Neutrophil (primary cell): ENCODE measurements at regions not wholly inside any gene's neighbourhood (a gene's known extent, or its start where the extent isn't known, plus 50 kb on each side); places are given as distances from the start of the nearest gene placed in this dataset.

Experiments used
- H3K27ac ChIP-seq: fragments of 200-600 bp; sonication (generic); 2 replicates; pipeline ENCODE4 v1.5.1; 2016; ENCODE audit warnings: mild to moderate bottlenecking, moderate library complexity
- H3K27me3 ChIP-seq: fragments of 200-600 bp; sonication (generic); 2 replicates; pipeline ENCODE4 v1.6.0; 2016; ENCODE audit warnings: mild to moderate bottlenecking
- H3K36me3 ChIP-seq: fragments of 200-600 bp; sonication (generic); 2 replicates; pipeline ENCODE4 v1.5.1; 2017
- H3K4me1 ChIP-seq, 2 experiments: fragments of 200-600 bp in 1 of 2; sonication (generic) in 1 of 2; 1 replicate in 1 of 2; 2 replicates in 1 of 2; pipeline versions ENCODE4 v1.5.1 to v1.6.1; 2013 to 2016; ENCODE audit warnings: low read depth in 1 of 2, low read length in 1 of 2, mild to moderate bottlenecking in 1 of 2, moderate library complexity in 1 of 2; ENCODE audit not compliant: control insufficient read depth in 1 of 2, insufficient read depth in 1 of 2
- H3K4me3 ChIP-seq, 2 experiments: fragments of 200-600 bp in 1 of 2; sonication (generic) in 1 of 2; 1 replicate in 1 of 2; 2 replicates in 1 of 2; pipeline ENCODE4 v1.5.1; 2013 to 2016; ENCODE audit warnings: low read depth in 1 of 2, low read length in 1 of 2, mild to moderate bottlenecking in 1 of 2, moderate library complexity in 1 of 2
- H3K9me3 ChIP-seq: fragments of 200-600 bp; sonication (generic); 2 replicates; pipeline ENCODE4 v1.5.1; 2016
- CTCF ChIP-seq: fragments of 200-600 bp; sonication (generic); IDR thresholded peaks from 2 replicates; pipeline ENCODE4 v1.5.1; 2016; ENCODE audit warnings: antibody characterized with exemption

DNA sequence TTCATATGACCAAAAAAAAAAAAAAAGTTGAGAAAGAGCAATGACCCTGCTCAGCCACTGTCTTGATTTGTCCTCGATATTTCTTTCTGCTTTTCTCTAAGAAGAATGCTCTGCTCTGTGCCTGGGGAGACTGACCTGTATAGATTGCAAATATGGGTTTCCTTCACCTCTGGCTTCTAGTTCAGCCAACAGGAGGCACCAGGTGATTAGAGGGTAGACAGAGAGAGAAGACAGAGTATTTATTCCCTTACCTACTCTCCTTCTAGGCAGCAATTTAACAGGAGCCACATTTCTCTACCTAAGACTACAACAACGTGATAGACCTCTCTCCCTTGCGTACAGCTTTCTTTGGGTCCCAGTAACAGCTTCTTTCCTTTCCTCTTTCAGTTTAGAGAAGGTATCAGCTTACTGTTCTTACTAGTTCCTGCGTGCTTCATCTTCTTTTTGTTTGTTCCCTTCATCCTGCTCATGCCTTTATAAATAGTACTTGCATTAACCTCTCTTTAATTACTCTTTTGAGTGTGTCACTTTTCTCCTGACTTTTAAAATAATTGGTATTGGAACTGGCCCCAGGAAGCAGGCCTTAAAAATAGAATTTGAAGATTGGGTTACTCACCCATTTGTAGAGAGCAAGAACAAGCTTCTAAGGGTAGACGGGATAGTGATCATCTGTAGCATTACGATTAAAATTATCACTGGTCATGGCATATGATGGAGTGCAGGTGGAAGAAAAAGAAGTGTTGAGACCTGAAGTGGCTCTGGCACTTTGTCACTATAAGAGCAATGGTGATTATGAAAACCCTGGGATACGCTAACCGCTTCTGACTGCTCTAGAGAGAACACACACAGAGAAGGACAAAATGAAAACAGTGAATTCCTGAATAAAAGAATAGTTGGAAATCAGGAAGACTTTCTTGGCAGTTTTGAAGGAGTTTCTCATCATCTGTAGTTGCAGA, 161.2 kb upstream of the FSTL4 start:
- Histone ChIP-seq H3K27me3 (no peaks in the 10 kb centered on the region), H3K36me3 (no peaks in the 10 kb centered on the region), H3K4me3 (no peak overlapping the region), H3K9me3 (no peaks in the 10 kb centered on the region), H3K4me1 (no peaks in the 10 kb centered on the region), H3K27ac (no peak overlapping the region)
- no peak for TF ChIP-seq CTCF

DNA sequence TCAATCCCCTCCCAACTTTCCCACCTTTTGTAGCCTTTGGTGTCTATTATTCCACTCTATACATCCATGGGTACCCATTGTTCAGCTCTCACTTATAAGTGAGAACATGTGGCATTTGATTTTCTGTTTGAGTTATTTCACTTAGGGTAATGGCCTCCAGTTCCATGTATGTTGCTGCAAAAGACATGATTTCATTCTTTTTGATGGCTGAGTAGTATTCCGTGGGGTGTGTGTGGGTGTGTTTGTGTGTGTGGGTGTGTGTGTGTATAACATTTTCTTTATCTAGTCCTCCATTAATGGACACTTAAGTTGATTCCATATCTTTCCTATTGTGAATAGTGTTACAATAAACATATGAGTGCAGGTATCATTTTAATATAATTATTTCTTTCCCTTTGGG, 157.5 kb upstream of the FSTL4 start:
- Histone ChIP-seq H3K27ac (no peak overlapping the region), H3K4me3 (no peak overlapping the region), H3K36me3 (no peaks in the 10 kb centered on the region), H3K4me1 (no peaks in the 10 kb centered on the region), H3K9me3 (no peaks in the 10 kb centered on the region), H3K27me3 (no peaks in the 10 kb centered on the region)
- no peak for TF ChIP-seq CTCF

DNA sequence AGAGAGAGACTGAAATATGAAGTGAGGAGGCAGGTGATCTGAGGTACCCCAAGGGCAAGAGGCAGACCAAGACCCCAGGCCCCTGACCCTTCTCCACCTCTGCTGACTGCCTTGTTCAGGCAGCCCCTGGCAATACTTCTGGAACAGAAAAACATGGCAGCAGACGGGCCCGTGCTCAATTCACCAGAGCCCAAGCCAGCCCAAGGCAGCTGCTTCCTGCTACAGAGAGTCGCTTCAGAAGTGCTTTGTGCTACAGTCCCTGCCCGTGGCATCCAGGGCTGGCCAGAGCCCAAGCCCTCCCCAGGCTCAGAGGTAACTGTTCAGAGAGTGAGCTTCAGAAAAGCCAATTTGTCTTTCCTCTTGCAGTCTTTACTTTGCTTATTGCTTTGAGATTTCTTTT, 151.4 kb upstream of the FSTL4 start:
- Histone ChIP-seq H3K9me3 (no peaks in the 10 kb centered on the region), H3K27me3 (no peaks in the 10 kb centered on the region), H3K4me1 (no peaks in the 10 kb centered on the region), H3K4me3 (no peak overlapping the region), H3K36me3 (no peaks in the 10 kb centered on the region), H3K27ac (no peak overlapping the region)
- no peak for TF ChIP-seq CTCF

- H3K4me3 ChIP-seq = no peak overlapping the region
- no peaks in the 10 kb centered on the region for H3K9me3 ChIP-seq
- peaks cover 10% of the 10 kb centered on the region for H3K27me3 ChIP-seq
- no peaks in the 10 kb centered on the region for H3K36me3 ChIP-seq
- no peaks in the 10 kb centered on the region for H3K4me1 ChIP-seq
- no peak overlapping the region for H3K27ac ChIP-seq
- TF ChIP-seq CTCF = no peak
These were observed 149.3 kb upstream of the FSTL4 start for GRCh38 chr5:133761632-133762031.

DNA sequence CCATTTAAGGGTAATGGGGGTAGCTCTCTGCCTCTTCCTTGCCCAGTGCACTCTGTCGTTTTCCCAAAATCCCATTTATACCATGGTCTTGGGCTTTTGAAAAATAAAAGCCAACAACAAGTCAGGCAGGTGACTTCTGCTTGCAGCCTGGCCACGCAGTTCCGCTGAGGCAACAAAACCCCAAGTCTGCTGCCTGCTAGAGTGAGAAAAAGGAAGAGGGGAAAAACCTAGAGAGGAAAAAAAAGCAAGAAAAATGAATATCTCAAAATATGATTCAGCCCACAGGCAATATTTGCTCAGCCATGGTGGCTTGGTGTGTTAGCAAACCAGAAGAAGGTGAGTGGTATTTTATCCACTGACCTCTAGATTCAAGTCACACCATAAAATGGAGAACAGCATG, 148.2 kb upstream of the FSTL4 start:
- Histone ChIP-seq H3K27ac (no peak overlapping the region), H3K36me3 (no peaks in the 10 kb centered on the region)

More for the DNA sequence above, 148.2 kb upstream of the FSTL4 start:
- no peak for TF ChIP-seq CTCF
- no peak overlapping the region for H3K4me3 ChIP-seq
- H3K9me3 ChIP-seq = no peaks in the 10 kb centered on the region
- peaks cover 18% of the 10 kb centered on the region for H3K27me3 ChIP-seq
- H3K4me1 ChIP-seq = no peaks in the 10 kb centered on the region
